Neural cell (in vitro differentiated cells): ENCODE measurements at regions not wholly inside any gene's neighbourhood (a gene's known extent, or its start where the extent isn't known, plus 50 kb on each side); places are given as distances from the start of the nearest gene placed in this dataset.

Experiments
- CTCF ChIP-seq: fragments of 450-650 bp; IDR thresholded peaks from 2 replicates; pipeline ENCODE4 v1.5.1; 2014; ENCODE audit warnings: antibody characterized with exemption, mild to moderate bottlenecking, moderate library complexity; ENCODE audit not compliant: poor library complexity, severe bottlenecking
- EP300 ChIP-seq: fragments of 450-650 bp; conservative IDR thresholded peaks from 2 replicates; pipeline ENCODE4 v1.6.1; 2014; ENCODE audit warnings: antibody characterized with exemption, mild to moderate bottlenecking, moderate library complexity; ENCODE audit not compliant: poor library complexity, severe bottlenecking
- EZH2 ChIP-seq: fragments of 200-600, 300-800 bp; shearing (Covaris generic), sonication (generic); IDR thresholded peaks from 2 replicates; pipeline ENCODE4 v1.6.1; 2014; ENCODE audit warnings: antibody characterized with exemption, low read length, borderline replicate concordance, mild to moderate bottlenecking; ENCODE audit not compliant: insufficient read depth, poor library complexity, severe bottlenecking
- POLR2AphosphoS5 ChIP-seq: IDR thresholded peaks from 2 replicates; pipeline ENCODE4 v1.6.1; 2012
- REST ChIP-seq: IDR thresholded peaks from 2 replicates; pipeline ENCODE4 v1.6.1; 2012; ENCODE audit warnings: borderline replicate concordance
- TAF1 ChIP-seq: IDR thresholded peaks from 2 replicates; pipeline ENCODE4 v1.6.1; 2012; ENCODE audit warnings: low read depth

DNA sequence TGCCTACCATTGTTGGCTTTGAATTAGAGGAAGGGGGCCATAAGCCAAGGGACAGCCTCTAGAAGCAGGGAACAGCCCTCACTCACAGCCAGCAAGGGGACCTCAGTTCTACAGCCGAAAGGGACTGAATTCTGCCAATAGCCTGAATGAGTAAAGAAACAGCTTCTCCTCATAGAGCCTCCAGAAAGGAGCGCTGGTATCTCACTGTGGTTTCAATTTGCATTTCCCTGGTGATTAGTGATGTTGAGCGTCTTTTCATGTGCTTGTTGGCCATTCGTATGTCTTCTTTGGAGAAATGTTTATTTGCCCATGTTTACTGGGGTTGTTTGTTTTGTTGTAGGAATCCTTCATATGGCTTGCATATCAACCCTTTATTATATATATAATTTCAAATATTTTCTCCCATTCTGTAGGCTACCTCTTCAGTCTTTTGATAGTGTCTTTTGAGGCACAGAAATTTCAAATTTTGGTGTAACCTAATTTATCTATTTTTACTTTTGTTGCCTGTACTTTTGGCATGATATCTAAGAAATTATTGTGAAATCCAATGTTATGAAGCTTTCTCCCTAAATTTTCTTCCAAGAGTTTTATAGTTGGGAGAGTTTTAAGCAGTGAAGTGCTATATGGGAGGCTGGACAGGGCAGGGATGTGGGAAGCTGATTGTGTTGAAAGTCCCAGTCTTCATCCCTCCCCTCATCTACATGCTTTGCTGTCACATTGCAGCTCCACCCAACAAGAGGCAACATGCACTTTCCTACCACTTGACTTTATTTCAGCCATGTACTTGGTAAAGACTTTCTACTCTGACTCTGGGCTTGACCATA, 57.1 kb upstream of the GPCPD1 start:
- TF ChIP-seq POLR2AphosphoS5: no peak
- TF ChIP-seq CTCF: no peak
- TF ChIP-seq TAF1: no peak
- TF ChIP-seq REST: no peak
- no peak for TF ChIP-seq EZH2
- no peak for TF ChIP-seq EP300
